ENCODE measurements at regions not wholly inside any gene's neighbourhood (a gene's known extent, or its start where the extent isn't known, plus 50 kb on each side); places are given as distances from the start of the nearest gene placed in this dataset.
A peak's percentile ranks its signal among the peaks of the same experiment; 100 is the strongest.

GRCh38 chr14:46582826-46583225 is 68.8 kb downstream of the RPL10L start:
- ChIA-PET POLR2A (no interaction called here), CTCF (interaction anchor here (0.5 to 1.4 kb wide), 4 partner anchors 10 to 494 kb away, joined by 3 to 4 read pairs (median 3); no protein-coding TSS in a partner anchor)
- H3K27ac ChIP-seq (ENCODE audit: extremely low read depth, low read depth, low read length), result no peak overlapping the region
- TF ChIP-seq ZNF837 (tag by site-specific recombination; IDR thresholded peaks at IDR 0.05) (no peak), ZNF658 (tag by site-specific recombination; IDR thresholded peaks at IDR 0.05) (no peak), PRDM1 (tag by site-specific recombination; IDR thresholded peaks at IDR 0.05) (no peak), ZNF37A (tag by site-specific recombination; IDR thresholded peaks at IDR 0.05) (no peak), ELK4 (IDR thresholded peaks at IDR 0.05; ENCODE audit: borderline replicate concordance, low read depth, low read length) (no peak), ZNF558 (tag by site-specific recombination; IDR thresholded peaks at IDR 0.05) (no peak), ZNF335 (tag by site-specific recombination; conservative IDR thresholded peaks at IDR 0.05) (no peak), CTCF (tag by site-specific recombination; IDR thresholded peaks at IDR 0.05) (no peak), ZNF157 (tag by site-specific recombination; IDR thresholded peaks at IDR 0.05) (no peak), ZNF677 (tag by site-specific recombination; IDR thresholded peaks at IDR 0.05) (no peak), ZNF548 (tag by site-specific recombination; IDR thresholded peaks at IDR 0.05) (no peak), ZNF366 (tag by site-specific recombination; conservative IDR thresholded peaks at IDR 0.05) (no peak), ZNF274 (IDR thresholded peaks at IDR 0.05; ENCODE audit: low read length) (no peak), ZNF274 (tag by site-specific recombination; IDR thresholded peaks at IDR 0.05; ENCODE audit: borderline replicate concordance) (no peak), ZNF292 (tag by site-specific recombination; IDR thresholded peaks at IDR 0.05; ENCODE audit: borderline replicate concordance, low read depth) (no peak), ZBTB26 (tag by site-specific recombination; optimal IDR thresholded peaks at IDR 0.05) (no peak), HOXA7 (CRISPR knock-in tag; IDR thresholded peaks at IDR 0.05; ENCODE audit: borderline replicate concordance) (no peak), ZNF843 (tag by site-specific recombination; IDR thresholded peaks at IDR 0.05) (no peak), ZNF707 (tag by site-specific recombination; IDR thresholded peaks at IDR 0.05) (no peak), GLI2 (tag by site-specific recombination; IDR thresholded peaks at IDR 0.05; ENCODE audit: borderline replicate concordance, low read depth) (no peak), ZNF404 (tag by site-specific recombination; IDR thresholded peaks at IDR 0.05) (no peak)
- H3K4me1 ChIP-seq (ENCODE audit: control insufficient read depth, insufficient read depth, low read length), result no peaks in the 10 kb centered on the region
- no peaks in the 10 kb centered on the region for H3K36me3 ChIP-seq (ENCODE audit: control insufficient read depth in 2 of 2, insufficient read depth in 1 of 2, low read length in 2 of 2)
- H3K9me3 ChIP-seq (ENCODE audit: control insufficient read depth, insufficient read depth, low read depth, low read length), result no peaks in the 10 kb centered on the region
- H3K4me3 ChIP-seq (ENCODE audit: low read depth, low read length), result no peak overlapping the region

- no peaks in the 10 kb centered on the region for H3K4me1 ChIP-seq (ENCODE audit: control insufficient read depth, insufficient read depth, low read length)
- H3K9me3 ChIP-seq (ENCODE audit: control insufficient read depth, insufficient read depth, low read depth, low read length), result no peaks in the 10 kb centered on the region
- no peak overlapping the region for H3K27ac ChIP-seq (ENCODE audit: extremely low read depth, low read depth, low read length)
- no peaks in the 10 kb centered on the region for H3K36me3 ChIP-seq (ENCODE audit: control insufficient read depth in 2 of 2, insufficient read depth in 1 of 2, low read length in 2 of 2)
- ChIA-PET CTCF (interaction anchor here (0.6 to 1.8 kb wide), 17 partner anchors 9 to 697 kb away, joined by 3 to 10 read pairs (median 4); no protein-coding TSS in a partner anchor), POLR2A (no interaction called here)
- H3K4me3 ChIP-seq (ENCODE audit: low read depth, low read length), result no peak overlapping the region
- TF ChIP-seq ZBTB8A (tag by site-specific recombination; IDR thresholded peaks at IDR 0.05) (no peak), OSR2 (tag by site-specific recombination; IDR thresholded peaks at IDR 0.05) (no peak), ZNF324 (tag by site-specific recombination; IDR thresholded peaks at IDR 0.05) (no peak), ATF2 (tag by site-specific recombination; IDR thresholded peaks at IDR 0.05; ENCODE audit: low read depth) (0 out of 2 replicates have a peak, but pooled peaks have one; percentile 7), ZNF174 (tag by site-specific recombination; IDR thresholded peaks at IDR 0.05) (no peak), ZNF654 (tag by site-specific recombination; IDR thresholded peaks at IDR 0.05; ENCODE audit: low read depth) (peak; percentile 54), ZNF335 (tag by site-specific recombination; conservative IDR thresholded peaks at IDR 0.05) (no peak), ZNF114 (tag by site-specific recombination; IDR thresholded peaks at IDR 0.05) (no peak), WT1 (tag by site-specific recombination; IDR thresholded peaks at IDR 0.05) (no peak), ZNF544 (tag by site-specific recombination; IDR thresholded peaks at IDR 0.05) (no peak), ZNF184 (tag by site-specific recombination; IDR thresholded peaks at IDR 0.05) (no peak), ZNF843 (tag by site-specific recombination; IDR thresholded peaks at IDR 0.05) (no peak)
Measured at GRCh38 chr14:46581036-46581671, 70.4 kb downstream of the RPL10L start.
